Right ventricle myocardium inferior (tissue), 1 donor: ENCODE measurements at regions not wholly inside any gene's neighbourhood (a gene's known extent, or its start where the extent isn't known, plus 50 kb on each side); places are given as distances from the start of the nearest gene placed in this dataset.
"Not testable (repeated sequence)": the region's sequence is repeated elsewhere in the genome, so short reads cannot be mapped to it uniquely, and the experiment has no call there.

Experiments
- ATAC-seq: fragments of 200-7000 bp; cut with Tn5 transposase; one replicate; pipeline ENCODE4 v1.9.1; 2020; ENCODE audit warnings: mild to moderate bottlenecking, moderate library complexity
- DNase-seq: peaks from one replicate; pipeline ENCODE4 v3.0.0; 2021; ENCODE audit errors: missing footprints
- intact Hi-C: fragments of 100-400 bp; cut with DNase I; formaldehyde crosslinking; loops from one replicate; pipeline ENCODE4 v1.11.0; 2022
- donor health status: DM: no; HTN: yes; CAD: no; lungs with severe emphysema.

- DNase-seq, result no peak
- ATAC-seq, result no peak
- intact Hi-C loops, result no loop called here
These were observed 50.5 kb upstream of the PARP4 start for GRCh38 chr13:24563087-24563486.

GRCh38 chr13:24563971-24564370 lies 51.4 kb upstream of the PARP4 start:
- ATAC-seq, DNase-seq, intact Hi-C loops: not testable (repeated sequence)

- intact Hi-C loops, result no loop called here
- ATAC-seq, result no peak
- no peak for DNase-seq
These were observed 52.3 kb upstream of the PARP4 start for GRCh38 chr13:24564881-24565280.

GRCh38 chr13:24567593-24567992 lies 55.0 kb upstream of the PARP4 start:
- ATAC-seq, intact Hi-C loops, DNase-seq: not testable (repeated sequence)

- DNase-seq, result no peak
- ATAC-seq, result no peak
- intact Hi-C loops, result loop anchor here (10.0 kb wide), 1 partner anchor 100 kb away; no protein-coding TSS in a partner anchor
These were observed 62.3 kb upstream of the PARP4 start for GRCh38 chr13:24574847-24575246.

DNA sequence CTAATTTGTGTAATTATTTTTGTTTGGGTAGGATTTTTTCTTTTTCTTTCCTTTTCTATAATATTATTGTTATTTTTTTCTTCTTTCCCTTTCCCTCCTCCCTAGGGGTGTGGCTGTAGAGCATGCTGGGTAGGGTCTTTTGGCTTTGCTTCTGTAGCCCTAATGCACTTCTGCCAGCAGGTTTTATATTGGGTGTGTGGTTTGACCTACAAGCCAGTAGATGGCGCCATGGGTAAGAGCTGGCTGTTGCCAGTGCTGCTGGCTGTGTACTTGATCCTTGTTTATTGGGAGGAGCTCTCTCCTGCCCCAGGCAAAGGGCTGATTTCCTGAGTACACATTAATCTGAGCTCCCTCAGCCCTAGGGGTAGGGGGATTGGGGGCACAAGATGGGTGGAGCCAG lies 67.7 kb upstream of the PARP4 start:
- ATAC-seq, intact Hi-C loops, DNase-seq: not testable (repeated sequence)

DNA sequence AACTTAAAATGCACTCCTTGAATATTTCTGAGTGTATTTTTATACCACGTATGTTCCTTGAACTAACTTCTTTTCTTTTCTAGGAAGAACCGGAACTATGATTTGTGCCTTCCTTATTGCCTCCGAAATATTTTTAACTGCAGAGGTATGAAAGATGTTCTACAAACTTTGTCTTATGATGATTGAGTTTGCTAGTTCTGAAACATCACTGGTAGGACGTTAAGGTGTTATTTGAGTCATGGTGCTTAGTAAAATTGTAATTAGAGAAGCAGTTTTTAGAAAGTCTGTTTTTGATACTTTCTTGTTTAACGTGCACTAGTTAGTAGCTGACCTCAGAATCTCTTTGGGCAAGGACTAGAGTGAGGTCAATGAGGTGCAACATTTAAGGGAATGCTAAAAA lies 69.0 kb upstream of the PARP4 start:
- intact Hi-C loops, DNase-seq, ATAC-seq: not testable (repeated sequence)

GRCh38 chr13:24591697-24592096 lies 79.1 kb upstream of the PARP4 start:
- ATAC-seq, intact Hi-C loops, DNase-seq: not testable (repeated sequence)

DNA sequence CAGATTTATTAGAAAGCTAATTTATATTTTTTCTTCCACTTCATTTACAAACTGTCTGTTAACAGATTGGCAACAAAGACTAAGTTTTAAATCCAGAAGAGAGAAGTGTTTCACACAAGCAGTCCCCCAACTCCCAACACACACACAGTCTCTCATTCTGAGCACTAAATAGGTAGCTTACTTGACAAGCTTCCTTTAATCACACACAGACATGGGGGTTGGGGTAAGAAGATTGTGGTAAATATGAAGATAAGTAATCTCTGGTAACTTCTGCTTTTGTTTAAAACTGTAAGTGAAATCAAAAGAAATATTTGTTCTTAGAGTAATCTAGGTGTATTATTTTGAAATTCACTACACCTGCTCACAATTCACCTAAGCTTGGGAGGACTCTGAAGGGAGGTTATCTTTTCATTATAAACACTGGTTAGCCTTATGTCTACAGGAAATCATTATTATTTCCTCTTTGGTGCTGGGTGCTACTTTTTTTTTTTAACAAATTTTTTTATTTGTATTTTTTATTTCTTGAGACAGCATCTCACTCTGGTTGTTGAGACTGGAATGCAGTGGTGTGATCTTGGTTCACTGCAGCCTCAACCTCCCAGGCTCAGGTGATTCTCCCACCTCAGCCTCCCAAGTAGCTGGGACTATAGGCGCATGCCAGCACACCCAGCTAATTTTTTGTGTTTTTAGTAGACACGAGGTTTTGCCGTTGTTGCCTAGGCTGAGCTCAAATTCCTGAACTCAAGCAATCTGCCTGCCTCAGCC lies 82.1 kb upstream of the ATP12A start:
- DNase-seq, intact Hi-C loops, ATAC-seq: not testable (repeated sequence)

DNA sequence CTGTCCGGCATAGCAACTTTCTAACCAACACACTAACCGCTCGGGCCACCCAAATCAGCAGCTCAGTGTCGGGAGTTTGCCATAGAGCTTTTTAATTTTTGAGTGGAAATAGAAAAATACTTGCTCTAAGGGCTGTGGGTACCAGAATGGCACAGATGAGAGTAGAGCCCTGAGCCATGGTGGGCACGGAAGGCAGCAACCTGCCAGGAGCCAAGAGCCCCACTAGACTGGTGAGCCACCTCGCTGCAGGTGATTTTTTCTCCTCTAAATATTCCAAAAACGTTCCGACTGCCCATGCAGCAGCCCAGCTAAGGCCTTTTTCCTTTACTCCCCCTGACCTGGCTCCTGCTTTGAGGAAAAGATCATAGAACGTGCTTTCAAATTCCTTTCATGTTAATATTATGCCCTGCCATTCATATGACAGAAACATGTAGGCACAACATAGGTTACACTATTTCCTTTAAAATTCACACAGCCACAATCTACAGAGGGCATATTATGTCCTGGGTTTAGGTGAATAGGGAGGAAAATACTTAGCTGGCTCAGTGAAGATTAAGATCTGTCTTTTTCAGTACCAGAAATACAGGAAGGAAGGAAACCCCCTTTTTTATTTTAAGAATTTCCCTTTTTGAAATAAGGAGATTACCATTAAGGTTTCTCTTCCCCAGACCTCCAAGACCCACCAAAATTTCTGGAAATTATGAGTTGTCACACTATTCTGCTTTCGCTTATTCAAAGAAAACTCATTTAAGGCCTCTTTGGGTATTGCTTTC lies 81.0 kb upstream of the ATP12A start:
- ATAC-seq, DNase-seq, intact Hi-C loops: not testable (repeated sequence)

- intact Hi-C loops, result no loop called here
- no peak for DNase-seq
- ATAC-seq, result no peak
These were observed 74.3 kb upstream of the ATP12A start for GRCh38 chr13:24605923-24606372.

- ATAC-seq (peak; percentile 16), DNase-seq (no peak)
- intact Hi-C loops, result no loop called here
These were observed 73.6 kb upstream of the ATP12A start for GRCh38 chr13:24606486-24607170.

DNA sequence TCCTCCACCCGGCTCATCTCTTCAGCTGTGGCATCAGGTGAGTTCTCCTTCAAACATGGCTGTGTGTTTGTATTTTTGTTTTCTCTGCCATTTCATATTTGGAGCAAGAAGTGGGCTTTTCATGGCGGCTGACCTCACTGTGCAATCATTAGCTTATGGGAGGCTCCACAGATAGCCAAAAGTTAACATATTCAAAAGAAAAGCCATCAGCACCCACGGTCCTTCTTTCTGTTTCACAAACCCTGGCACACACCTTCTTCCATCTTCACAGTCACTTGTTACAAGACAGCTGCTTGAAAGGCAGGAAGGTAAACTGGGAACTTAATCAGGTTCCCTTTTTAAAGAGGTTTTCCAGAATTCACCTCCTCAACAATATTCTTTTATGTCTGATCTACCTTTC lies 69.3 kb upstream of the ATP12A start:
- ATAC-seq (no peak), DNase-seq (no peak)
- intact Hi-C loops, result no loop called here

GRCh38 chr13:24612726-24613125 lies 67.5 kb upstream of the ATP12A start:
- intact Hi-C loops, result no loop called here
- no peak for DNase-seq
- no peak for ATAC-seq

- no peak for DNase-seq
- no peak for ATAC-seq
- intact Hi-C loops, result no loop called here
These were observed 67.1 kb upstream of the ATP12A start for GRCh38 chr13:24613128-24613527.

DNA sequence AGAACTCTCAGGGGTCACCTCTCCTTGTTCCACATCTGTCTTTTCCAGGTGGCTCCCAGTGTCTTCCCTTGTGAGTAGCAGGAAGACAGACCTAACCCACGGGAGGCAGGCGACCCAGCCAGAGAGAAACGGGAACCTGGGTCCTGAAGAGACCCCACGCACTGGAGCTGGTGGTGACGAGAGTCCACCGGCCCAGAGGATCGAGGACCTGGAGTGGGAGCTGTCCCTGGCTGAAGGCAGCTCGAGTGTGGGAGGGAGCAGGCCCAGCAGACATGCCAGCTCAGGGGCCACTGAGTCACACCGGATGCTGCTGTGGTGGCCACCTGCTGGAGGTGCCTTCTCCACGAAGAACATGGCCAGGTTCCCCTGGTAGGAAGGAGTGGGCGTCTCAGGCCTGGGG lies 66.5 kb upstream of the ATP12A start:
- intact Hi-C loops, result no loop called here
- DNase-seq (no peak), ATAC-seq (no peak)

DNA sequence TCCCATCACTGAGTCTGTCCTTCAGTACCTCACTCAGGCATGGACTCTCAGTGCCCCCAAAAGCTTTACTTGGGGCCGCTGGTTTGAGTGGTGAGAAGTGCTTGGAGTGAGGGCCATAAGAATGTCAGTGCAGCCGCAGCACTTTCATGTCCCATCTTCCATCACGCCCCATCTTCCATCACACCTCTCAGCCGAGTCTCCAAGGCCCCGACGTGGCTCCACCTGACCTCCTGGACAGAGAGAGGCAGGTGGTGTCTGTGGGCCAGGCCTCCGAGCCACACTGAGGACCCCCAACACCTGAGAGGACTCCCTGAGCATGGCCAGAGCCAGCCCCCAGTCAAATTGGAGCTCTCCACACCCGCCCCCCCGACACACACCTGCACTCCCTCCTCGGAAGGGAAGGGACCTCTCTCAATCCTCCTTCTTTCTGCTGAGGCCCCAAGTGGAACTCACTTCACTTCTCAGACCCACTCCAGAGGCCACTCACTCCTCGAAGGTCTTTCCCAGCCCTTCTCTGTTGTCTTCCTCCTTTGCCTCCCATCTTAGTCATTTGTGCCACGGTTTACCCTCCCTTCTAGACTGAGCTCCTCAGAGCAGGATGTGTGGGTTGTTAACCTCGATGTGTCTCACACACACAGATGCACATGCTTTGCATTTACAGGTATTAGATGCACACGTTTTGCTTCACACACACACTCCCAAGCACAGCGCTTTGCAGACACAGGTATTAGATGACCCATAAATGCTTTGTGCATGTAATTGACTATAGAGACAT lies 65.7 kb upstream of the ATP12A start:
- intact Hi-C loops, result no loop called here
- DNase-seq (no peak), ATAC-seq (no peak)

GRCh38 chr13:24615114-24615513 lies 65.1 kb upstream of the ATP12A start:
- intact Hi-C loops, result no loop called here
- ATAC-seq, result no peak

More at GRCh38 chr13:24615114-24615513, 65.1 kb upstream of the ATP12A start:
- DNase-seq, result no peak
